ENCODE measurements at regions not wholly inside any gene's neighbourhood (a gene's known extent, or its start where the extent isn't known, plus 50 kb on each side); places are given as distances from the start of the nearest gene placed in this dataset.

GRCh38 chr6:92708270-92708669, 711.1 kb downstream of the EPHA7 start:
- H3K36me3 ChIP-seq (ENCODE audit: control insufficient read depth, insufficient read depth, low read length) = no peaks in the 10 kb centered on the region
- no peaks in the 10 kb centered on the region for H3K4me1 ChIP-seq (ENCODE audit: control insufficient read depth, insufficient read depth, low read length)
- H3K4me3 ChIP-seq (ENCODE audit: low read length) = no peak overlapping the region
- no CpG with 5 or more reads among the region's 1 CpG for WGBS (ENCODE audit: insufficient coverage, insufficient read length)
- H3K9me3 ChIP-seq (ENCODE audit: control insufficient read depth, insufficient read depth, low read length) = no peaks in the 10 kb centered on the region
- H3K27ac ChIP-seq (ENCODE audit: low read length) = no peak overlapping the region
- DNase-seq (ENCODE audit: low read depth, low spot score) = no peak
- H3K27me3 ChIP-seq (ENCODE audit: control insufficient read depth, insufficient read depth, low read length) = no peaks in the 10 kb centered on the region

GRCh38 chr6:92706976-92707375, 712.4 kb downstream of the EPHA7 start:
- DNase-seq (ENCODE audit: low read depth, low spot score) = no peak

GRCh38 chr6:92701425-92702096, 717.8 kb downstream of the EPHA7 start:
- Histone ChIP-seq H3K36me3 (ENCODE audit: control insufficient read depth, insufficient read depth, low read length) (no peaks in the 10 kb centered on the region), H3K4me1 (ENCODE audit: control insufficient read depth, insufficient read depth, low read length) (no peaks in the 10 kb centered on the region), H3K27me3 (ENCODE audit: control insufficient read depth, insufficient read depth, low read length) (no peaks in the 10 kb centered on the region), H3K9me3 (ENCODE audit: control insufficient read depth, insufficient read depth, low read length) (no peaks in the 10 kb centered on the region), H3K27ac (ENCODE audit: low read length) (no peak overlapping the region), H3K4me3 (ENCODE audit: low read length) (no peak overlapping the region)
- DNase-seq (ENCODE audit: low read depth, low spot score) = no peak
- WGBS (ENCODE audit: insufficient coverage, insufficient read length) = no CpG with 5 or more reads among the region's 10 CpGs

More at GRCh38 chr6:92706976-92707375, 712.4 kb downstream of the EPHA7 start:
- Histone ChIP-seq H3K4me1 (ENCODE audit: control insufficient read depth, insufficient read depth, low read length) (no peaks in the 10 kb centered on the region), H3K9me3 (ENCODE audit: control insufficient read depth, insufficient read depth, low read length) (no peaks in the 10 kb centered on the region), H3K4me3 (ENCODE audit: low read length) (no peak overlapping the region), H3K36me3 (ENCODE audit: control insufficient read depth, insufficient read depth, low read length) (no peaks in the 10 kb centered on the region), H3K27me3 (ENCODE audit: control insufficient read depth, insufficient read depth, low read length) (no peaks in the 10 kb centered on the region), H3K27ac (ENCODE audit: low read length) (no peak overlapping the region)

GRCh38 chr6:92700411-92700810, 718.9 kb downstream of the EPHA7 start:
- H3K4me3 ChIP-seq (ENCODE audit: low read length) = no peak overlapping the region
- no peaks in the 10 kb centered on the region for H3K4me1 ChIP-seq (ENCODE audit: control insufficient read depth, insufficient read depth, low read length)
- DNase-seq (ENCODE audit: low read depth, low spot score) = no peak
- H3K36me3 ChIP-seq (ENCODE audit: control insufficient read depth, insufficient read depth, low read length) = no peaks in the 10 kb centered on the region
- H3K9me3 ChIP-seq (ENCODE audit: control insufficient read depth, insufficient read depth, low read length) = no peaks in the 10 kb centered on the region
- no CpG with 5 or more reads among the region's 11 CpGs for WGBS (ENCODE audit: insufficient coverage, insufficient read length)
- no peaks in the 10 kb centered on the region for H3K27me3 ChIP-seq (ENCODE audit: control insufficient read depth, insufficient read depth, low read length)
- H3K27ac ChIP-seq (ENCODE audit: low read length) = no peak overlapping the region

GRCh38 chr6:92690997-92691599, 728.3 kb downstream of the EPHA7 start:
- Histone ChIP-seq H3K27me3 (ENCODE audit: control insufficient read depth, insufficient read depth, low read length) (no peaks in the 10 kb centered on the region), H3K4me3 (ENCODE audit: low read length) (no peak overlapping the region), H3K4me1 (ENCODE audit: control insufficient read depth, insufficient read depth, low read length) (no peaks in the 10 kb centered on the region), H3K9me3 (ENCODE audit: control insufficient read depth, insufficient read depth, low read length) (no peaks in the 10 kb centered on the region), H3K36me3 (ENCODE audit: control insufficient read depth, insufficient read depth, low read length) (no peaks in the 10 kb centered on the region), H3K27ac (ENCODE audit: low read length) (no peak overlapping the region)
- no CpG with 5 or more reads among the region's 2 CpGs for WGBS (ENCODE audit: insufficient coverage, insufficient read length)
- no peak for DNase-seq (ENCODE audit: low read depth, low spot score)

GRCh38 chr6:92688342-92688741, 731.0 kb downstream of the EPHA7 start:
- no peak overlapping the region for H3K27ac ChIP-seq (ENCODE audit: low read length)
- no peak for DNase-seq (ENCODE audit: low read depth, low spot score)
- no peak overlapping the region for H3K4me3 ChIP-seq (ENCODE audit: low read length)
- no peaks in the 10 kb centered on the region for H3K9me3 ChIP-seq (ENCODE audit: control insufficient read depth, insufficient read depth, low read length)
- no CpG with 5 or more reads among the region's 2 CpGs for WGBS (ENCODE audit: insufficient coverage, insufficient read length)
- no peaks in the 10 kb centered on the region for H3K4me1 ChIP-seq (ENCODE audit: control insufficient read depth, insufficient read depth, low read length)
- no peaks in the 10 kb centered on the region for H3K36me3 ChIP-seq (ENCODE audit: control insufficient read depth, insufficient read depth, low read length)
- H3K27me3 ChIP-seq (ENCODE audit: control insufficient read depth, insufficient read depth, low read length) = no peaks in the 10 kb centered on the region

GRCh38 chr6:92687278-92687677, 732.1 kb downstream of the EPHA7 start:
- Histone ChIP-seq H3K27ac (ENCODE audit: low read length) (no peak overlapping the region), H3K36me3 (ENCODE audit: control insufficient read depth, insufficient read depth, low read length) (no peaks in the 10 kb centered on the region), H3K9me3 (ENCODE audit: control insufficient read depth, insufficient read depth, low read length) (no peaks in the 10 kb centered on the region), H3K4me3 (ENCODE audit: low read length) (no peak overlapping the region), H3K27me3 (ENCODE audit: control insufficient read depth, insufficient read depth, low read length) (no peaks in the 10 kb centered on the region), H3K4me1 (ENCODE audit: control insufficient read depth, insufficient read depth, low read length) (no peaks in the 10 kb centered on the region)
- DNase-seq (ENCODE audit: low read depth, low spot score) = no peak
- WGBS (ENCODE audit: insufficient coverage, insufficient read length) = no CpG with 5 or more reads among the region's 2 CpGs

- H3K4me1 ChIP-seq (ENCODE audit: control insufficient read depth, insufficient read depth, low read length) = no peaks in the 10 kb centered on the region
- no peaks in the 10 kb centered on the region for H3K36me3 ChIP-seq (ENCODE audit: control insufficient read depth, insufficient read depth, low read length)
- no peak for DNase-seq (ENCODE audit: low read depth, low spot score)
- no CpG with 5 or more reads among the region's 1 CpG for WGBS (ENCODE audit: insufficient coverage, insufficient read length)
- no peaks in the 10 kb centered on the region for H3K9me3 ChIP-seq (ENCODE audit: control insufficient read depth, insufficient read depth, low read length)
- no peak overlapping the region for H3K27ac ChIP-seq (ENCODE audit: low read length)
- H3K4me3 ChIP-seq (ENCODE audit: low read length) = no peak overlapping the region
- H3K27me3 ChIP-seq (ENCODE audit: control insufficient read depth, insufficient read depth, low read length) = no peaks in the 10 kb centered on the region
Observed at GRCh38 chr6:92684386-92684785, 735.0 kb downstream of the EPHA7 start.

- Histone ChIP-seq H3K27ac (ENCODE audit: low read length) (no peak overlapping the region), H3K27me3 (ENCODE audit: control insufficient read depth, insufficient read depth, low read length) (no peaks in the 10 kb centered on the region), H3K4me3 (ENCODE audit: low read length) (no peak overlapping the region), H3K9me3 (ENCODE audit: control insufficient read depth, insufficient read depth, low read length) (no peaks in the 10 kb centered on the region), H3K36me3 (ENCODE audit: control insufficient read depth, insufficient read depth, low read length) (no peaks in the 10 kb centered on the region), H3K4me1 (ENCODE audit: control insufficient read depth, insufficient read depth, low read length) (no peaks in the 10 kb centered on the region)
- no peak for DNase-seq (ENCODE audit: low read depth, low spot score)
- no CpG with 5 or more reads among the region's 2 CpGs for WGBS (ENCODE audit: insufficient coverage, insufficient read length)
Observed at GRCh38 chr6:92683748-92684147, 735.6 kb downstream of the EPHA7 start.

GRCh38 chr6:92682516-92683398, 736.6 kb downstream of the EPHA7 start:
- no peak overlapping the region for H3K4me3 ChIP-seq (ENCODE audit: low read length)
- H3K36me3 ChIP-seq (ENCODE audit: control insufficient read depth, insufficient read depth, low read length) = no peaks in the 10 kb centered on the region
- DNase-seq (ENCODE audit: low read depth, low spot score) = no peak
- no peaks in the 10 kb centered on the region for H3K27me3 ChIP-seq (ENCODE audit: control insufficient read depth, insufficient read depth, low read length)
- no peaks in the 10 kb centered on the region for H3K9me3 ChIP-seq (ENCODE audit: control insufficient read depth, insufficient read depth, low read length)
- no peak overlapping the region for H3K27ac ChIP-seq (ENCODE audit: low read length)
- WGBS (ENCODE audit: insufficient coverage, insufficient read length) = no CpG with 5 or more reads among the region's 4 CpGs
- H3K4me1 ChIP-seq (ENCODE audit: control insufficient read depth, insufficient read depth, low read length) = no peaks in the 10 kb centered on the region

Measured in iPS DF 6.9 (cell line).